Heart right ventricle (tissue), 16 donors: ENCODE measurements at regions not wholly inside any gene's neighbourhood (a gene's known extent, or its start where the extent isn't known, plus 50 kb on each side); places are given as distances from the start of the nearest gene placed in this dataset.

Source experiments
- ATAC-seq, 8 donors: fragments of 200-7000 bp; cut with Tn5 transposase; one replicate each; pipeline ENCODE4 v1.9.1; 2020; ENCODE audit warnings: mild to moderate bottlenecking in 8 of 8, moderate library complexity in 8 of 8, moderate number of reproducible peaks in 1 of 8
- DNase-seq, 2 donors: peaks; one replicate each; pipeline ENCODE4 v3.0.0-alpha.2; 2020
- H3K27ac ChIP-seq, 10 donors: fragments of 200-600 bp; sonication (generic) in 2 of 10; one replicate each; pipeline versions ENCODE4 v1.5.0 to v1.8.0; 2020 to 2022; ENCODE audit warnings: mild to moderate bottlenecking in 3 of 10
- H3K27me3 ChIP-seq, 7 donors: fragments of 200-600 bp; one replicate each; pipeline ENCODE4 v1.8.0; 2021 to 2022; ENCODE audit warnings: mild to moderate bottlenecking in 2 of 7
- H3K36me3 ChIP-seq, 9 donors: fragments of 200-600 bp; sonication (generic) in 1 of 9; one replicate each; pipeline versions ENCODE4 v1.5.0 to v1.8.0; 2020 to 2022; ENCODE audit warnings: mild to moderate bottlenecking in 2 of 9
- H3K4me1 ChIP-seq, 9 donors: fragments of 200-600 bp; sonication (generic) in 1 of 9; one replicate each; pipeline versions ENCODE4 v1.5.0 to v1.8.0; 2020 to 2022; ENCODE audit warnings: mild to moderate bottlenecking in 4 of 9
- H3K4me3 ChIP-seq, 10 donors: fragments of 200-600 bp; sonication (generic) in 2 of 10; one replicate each; pipeline versions ENCODE4 v1.5.0 to v1.8.0; 2020 to 2022; ENCODE audit warnings: mild to moderate bottlenecking in 7 of 10, moderate library complexity in 2 of 10
- H3K9me3 ChIP-seq, 11 donors: fragments of 200-600 bp in 10 of 11; sonication (generic) in 2 of 11; one replicate each; pipeline versions ENCODE4 v1.5.0 to v1.8.0; 2013 to 2022; ENCODE audit warnings: mild to moderate bottlenecking in 2 of 11, control low read depth in 1 of 11, moderate library complexity in 1 of 11
- CTCF ChIP-seq, 9 donors: fragments of 200-600 bp; sonication (generic) in 2 of 9; IDR thresholded peaks; one replicate each; pipeline versions ENCODE4 v1.5.0 to v1.8.0; 2021 to 2022; ENCODE audit warnings: antibody characterized with exemption in 9 of 9, mild to moderate bottlenecking in 5 of 9, moderate library complexity in 1 of 9
- WGBS, 2 donors: extraction: QIAGEN DNeasy Blood & Tissue Kit; methylation state at CpG; one replicate each; pipeline ENCODE4 v1.1.7; 2013; ENCODE audit warnings: inconsistent platforms in 1 of 2; 5-methylcytosine and 5-hydroxymethylcytosine counted together
- intact Hi-C, 10 donors: fragments of 100-400 bp; cut with DNase I; formaldehyde crosslinking; loops; one replicate each; pipeline versions ENCODE4 v1.11.1 to v1.14.2; 2022
- donor health status: Arrhythmogenic right ventricular cardiomyopathy.
- donor health status: ischemic (EF 13 %, LVEDD 7.1; RV severe dilation, severe dysfunction).
- donor health status: healthy with polysubstance abuse.
- donor health status: DM: no; HTN: yes; CAD: no.
- donor health status: DM: no; HTN: no; CAD: no.
- donor health status: ischemic (EF 25% LVEDD 6.9; RV normal size, moderate dysfunction).
- donor health status: ischemic (EF 25% LVEDD 5.7; RV mildly dilated, moderate dysfunction).
- donor health status: healthy.
- donor health status: DM: yes; HTN: yes; CAD: no.
- donor health status: Ischemic cardiomyopathy.
- donor health status: ischemic (EF 35%, LVEDD 5.7; RV mildly dilated, moderate dysfunction).
- donor health status: nonischemic (EF 11% LVEDD 7.7; RV severe dilation, severe dysfunction).
- donor health status: DM: yes; HTN: yes; CAD: no.
- donor health status: PGD.
- donor health status: ischemic (EF 29% LVEDD 5.4; RV normal size, mild dysfunction).
- donor health status: nonischemic (EF 23%, LVEDD 6.1; RV moderate dilation, normal function).

DNA sequence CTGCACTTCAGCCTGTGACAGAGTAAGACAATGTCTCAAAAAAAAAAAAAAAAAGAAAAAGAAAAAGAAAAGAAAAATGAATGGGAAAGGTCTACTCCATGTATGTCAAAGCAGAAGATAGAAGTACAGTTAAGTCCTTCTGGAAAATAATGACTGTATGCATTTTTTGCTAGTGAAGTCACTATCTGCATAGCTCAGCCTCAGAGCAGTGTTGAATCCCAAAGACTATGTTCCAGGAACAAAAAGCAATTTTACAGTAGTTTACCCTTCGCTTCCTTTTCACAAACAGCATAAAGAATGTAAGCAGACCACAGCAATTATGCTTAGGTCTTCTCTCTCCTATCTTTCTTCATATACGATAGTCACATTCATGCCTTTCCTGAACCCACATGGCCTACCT, 497.4 kb downstream of the CMPK2 start:
- DNase-seq (no peak), ATAC-seq (no peak)
- Histone ChIP-seq H3K36me3 (no peaks in the 10 kb centered on the region), H3K27me3 (no peaks in the 10 kb centered on the region), H3K9me3 (no peaks in the 10 kb centered on the region), H3K4me3 (no peak overlapping the region), H3K4me1 (no peaks in the 10 kb centered on the region), H3K27ac (no peak overlapping the region)
- 79 to 86% methylated on average over 2 of the region's 2 CpGs for WGBS, 2 donors
- TF ChIP-seq CTCF (IDR thresholded peaks at IDR 0.05): no peak
- intact Hi-C loops: no loop called here

GRCh38 chr2:6369266-6369665, 496.4 kb downstream of the CMPK2 start:
- H3K9me3 ChIP-seq: no peaks in the 10 kb centered on the region
- no peak overlapping the region for H3K4me3 ChIP-seq
- 86 to 92% methylated on average over 3 of the region's 3 CpGs for WGBS, 2 donors
- no peaks in the 10 kb centered on the region for H3K36me3 ChIP-seq
- H3K4me1 ChIP-seq: no peaks in the 10 kb centered on the region
- TF ChIP-seq CTCF (IDR thresholded peaks at IDR 0.05): no peak
- no peak overlapping the region for H3K27ac ChIP-seq
- ATAC-seq (no peak), DNase-seq (no peak)
- H3K27me3 ChIP-seq: no peaks in the 10 kb centered on the region
- intact Hi-C loops: no loop called here

GRCh38 chr2:6370753-6371551, 494.8 kb downstream of the CMPK2 start:
- no peak for ATAC-seq
- no peak for DNase-seq
- Histone ChIP-seq H3K27ac (no peak overlapping the region), H3K4me1 (no peaks in the 10 kb centered on the region), H3K27me3 (no peaks in the 10 kb centered on the region), H3K9me3 (peaks cover 0 to 15% (median 0%) of the 10 kb centered on the region in 11 donors), H3K4me3 (no peak overlapping the region), H3K36me3 (no peaks in the 10 kb centered on the region)
- TF ChIP-seq CTCF (IDR thresholded peaks at IDR 0.05): no peak
- WGBS, 2 donors: 85 to 89% methylated on average over 7 of the region's 7 CpGs
- intact Hi-C loops: no loop called here

- Histone ChIP-seq H3K9me3 (peaks cover 0 to 29% (median 4%) of the 10 kb centered on the region in 11 donors), H3K27me3 (no peaks in the 10 kb centered on the region), H3K36me3 (no peaks in the 10 kb centered on the region), H3K4me3 (no peak overlapping the region), H3K4me1 (no peaks in the 10 kb centered on the region), H3K27ac (no peak overlapping the region)
- WGBS, 2 donors: 74 to 80% methylated on average over 3 of the region's 3 CpGs
- intact Hi-C loops: no loop called here
- no peak for DNase-seq
- ATAC-seq: no peak
- no peak for TF ChIP-seq CTCF (IDR thresholded peaks at IDR 0.05)
Observed at GRCh38 chr2:6372317-6372901, 493.3 kb downstream of the CMPK2 start.
